MM.1S (cell line): ENCODE measurements at regions not wholly inside any gene's neighbourhood (a gene's known extent, or its start where the extent isn't known, plus 50 kb on each side); places are given as distances from the start of the nearest gene placed in this dataset.

Experiments
- CTCF ChIP-seq: fragments of 300-600 bp; sonication (generic); IDR thresholded peaks from 2 replicates; pipeline ENCODE4 v1.5.1; 2016; ENCODE audit warnings: antibody characterized with exemption, low read length, mixed read lengths
- EZH2phosphoT487 ChIP-seq: fragments of 300-600 bp; sonication (generic); IDR thresholded peaks from 2 replicates; pipeline ENCODE4 v1.6.1; 2018; ENCODE audit warnings: antibody characterized with exemption, low read length

GRCh38 chr10:10658172-10658785, 359.4 kb upstream of the CELF2 start:
- TF ChIP-seq CTCF (no peak), EZH2phosphoT487 (no peak)
